Ovary (tissue), 3 donors: ENCODE measurements at regions not wholly inside any gene's neighbourhood (a gene's known extent, or its start where the extent isn't known, plus 50 kb on each side); places are given as distances from the start of the nearest gene placed in this dataset.

ENCODE experiments used
- POLR2A ChIP-seq: fragments of 450-650 bp; IDR thresholded peaks from one replicate; pipeline ENCODE4 v1.6.1; 2017; ENCODE audit warnings: antibody characterized with exemption, mild to moderate bottlenecking, moderate library complexity
- TF ChIP-seq, protein P1 (sequence below), 3 donors: fragments of 450-650 bp in 2 of 3; fragments of 200-600 bp in 1 of 3; IDR thresholded peaks; one replicate each; pipeline versions ENCODE4 v1.5.1 to v1.8.0; 2016 to 2022; ENCODE audit warnings: antibody characterized with exemption in 3 of 3, mild to moderate bottlenecking in 1 of 3
- donor health status: DM: no; HTN: no; CAD: no.

DNA sequence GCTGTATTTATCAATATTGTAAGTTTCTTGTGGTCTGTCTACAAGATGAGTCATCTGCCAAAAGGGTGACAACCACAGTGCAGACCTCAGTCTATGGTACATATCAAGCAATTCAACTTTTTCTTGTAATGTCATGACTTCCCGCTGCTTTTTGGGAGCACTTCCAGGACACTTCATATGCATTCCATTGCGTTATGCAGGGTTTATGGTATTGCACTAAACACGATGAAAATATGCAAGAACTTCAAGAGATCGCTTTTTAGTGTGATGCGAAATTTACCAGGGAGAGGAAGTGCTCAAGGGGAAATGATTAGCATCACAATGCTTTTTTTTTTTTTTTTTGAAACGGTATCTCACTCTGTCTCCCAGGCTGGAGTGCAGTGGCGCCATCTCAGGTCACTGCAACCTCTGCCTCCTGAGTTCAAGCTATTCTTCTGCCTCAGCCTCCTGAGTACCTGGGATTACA, 166.5 kb downstream of the TFAP2A start:
- TF ChIP-seq, protein P1, sequence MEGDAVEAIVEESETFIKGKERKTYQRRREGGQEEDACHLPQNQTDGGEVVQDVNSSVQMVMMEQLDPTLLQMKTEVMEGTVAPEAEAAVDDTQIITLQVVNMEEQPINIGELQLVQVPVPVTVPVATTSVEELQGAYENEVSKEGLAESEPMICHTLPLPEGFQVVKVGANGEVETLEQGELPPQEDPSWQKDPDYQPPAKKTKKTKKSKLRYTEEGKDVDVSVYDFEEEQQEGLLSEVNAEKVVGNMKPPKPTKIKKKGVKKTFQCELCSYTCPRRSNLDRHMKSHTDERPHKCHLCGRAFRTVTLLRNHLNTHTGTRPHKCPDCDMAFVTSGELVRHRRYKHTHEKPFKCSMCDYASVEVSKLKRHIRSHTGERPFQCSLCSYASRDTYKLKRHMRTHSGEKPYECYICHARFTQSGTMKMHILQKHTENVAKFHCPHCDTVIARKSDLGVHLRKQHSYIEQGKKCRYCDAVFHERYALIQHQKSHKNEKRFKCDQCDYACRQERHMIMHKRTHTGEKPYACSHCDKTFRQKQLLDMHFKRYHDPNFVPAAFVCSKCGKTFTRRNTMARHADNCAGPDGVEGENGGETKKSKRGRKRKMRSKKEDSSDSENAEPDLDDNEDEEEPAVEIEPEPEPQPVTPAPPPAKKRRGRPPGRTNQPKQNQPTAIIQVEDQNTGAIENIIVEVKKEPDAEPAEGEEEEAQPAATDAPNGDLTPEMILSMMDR (IDR thresholded peaks at IDR 0.05), result no peak
- TF ChIP-seq POLR2A, result no peak
